ENCODE measurements at regions not wholly inside any gene's neighbourhood (a gene's known extent, or its start where the extent isn't known, plus 50 kb on each side); places are given as distances from the start of the nearest gene placed in this dataset.

DNA sequence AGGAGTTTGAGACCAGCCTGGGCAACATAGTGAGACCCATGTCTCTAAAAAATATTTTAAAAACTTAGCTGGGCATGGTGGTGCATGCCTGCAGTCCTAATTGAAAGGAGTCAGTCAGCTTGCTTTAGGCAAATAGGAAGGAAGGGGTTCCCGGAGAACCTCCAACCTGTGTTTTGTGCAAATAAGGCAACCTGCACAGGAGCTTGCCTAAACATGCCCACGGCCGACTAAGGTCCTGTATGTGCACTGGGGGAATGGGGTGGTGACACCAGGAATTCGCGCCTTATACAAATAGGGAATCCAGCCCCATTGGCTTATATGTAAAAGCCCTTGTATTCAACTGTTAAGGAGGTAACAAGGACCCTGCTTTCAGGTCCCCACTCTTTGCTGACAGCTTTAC is 429.2 kb upstream of the ZP4 start:
- no peak for DNase-seq
- WGBS, 4 donors, result 68 to 78% (median 70%) methylated on average over 5 of the region's 5 CpGs
- Histone ChIP-seq H3K27me3 (no peaks in the 10 kb centered on the region), H3K9me3 (replicated peaks in 1 of 3) (no peaks in the 10 kb centered on the region), H3K27ac (no peak overlapping the region), H3K4me1 (replicated peaks in 1 of 2) (no peaks in the 10 kb centered on the region), H3K4me3 (no peak overlapping the region), H3K36me3 (replicated peaks in 1 of 2) (no peaks in the 10 kb centered on the region)
- intact Hi-C loops (cut with DNase I), result no loop called here
- TF ChIP-seq POLR2A (IDR thresholded peaks at IDR 0.05), result no peak
- TF ChIP-seq, protein P1, sequence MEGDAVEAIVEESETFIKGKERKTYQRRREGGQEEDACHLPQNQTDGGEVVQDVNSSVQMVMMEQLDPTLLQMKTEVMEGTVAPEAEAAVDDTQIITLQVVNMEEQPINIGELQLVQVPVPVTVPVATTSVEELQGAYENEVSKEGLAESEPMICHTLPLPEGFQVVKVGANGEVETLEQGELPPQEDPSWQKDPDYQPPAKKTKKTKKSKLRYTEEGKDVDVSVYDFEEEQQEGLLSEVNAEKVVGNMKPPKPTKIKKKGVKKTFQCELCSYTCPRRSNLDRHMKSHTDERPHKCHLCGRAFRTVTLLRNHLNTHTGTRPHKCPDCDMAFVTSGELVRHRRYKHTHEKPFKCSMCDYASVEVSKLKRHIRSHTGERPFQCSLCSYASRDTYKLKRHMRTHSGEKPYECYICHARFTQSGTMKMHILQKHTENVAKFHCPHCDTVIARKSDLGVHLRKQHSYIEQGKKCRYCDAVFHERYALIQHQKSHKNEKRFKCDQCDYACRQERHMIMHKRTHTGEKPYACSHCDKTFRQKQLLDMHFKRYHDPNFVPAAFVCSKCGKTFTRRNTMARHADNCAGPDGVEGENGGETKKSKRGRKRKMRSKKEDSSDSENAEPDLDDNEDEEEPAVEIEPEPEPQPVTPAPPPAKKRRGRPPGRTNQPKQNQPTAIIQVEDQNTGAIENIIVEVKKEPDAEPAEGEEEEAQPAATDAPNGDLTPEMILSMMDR (IDR thresholded peaks at IDR 0.05), result no peak

DNA sequence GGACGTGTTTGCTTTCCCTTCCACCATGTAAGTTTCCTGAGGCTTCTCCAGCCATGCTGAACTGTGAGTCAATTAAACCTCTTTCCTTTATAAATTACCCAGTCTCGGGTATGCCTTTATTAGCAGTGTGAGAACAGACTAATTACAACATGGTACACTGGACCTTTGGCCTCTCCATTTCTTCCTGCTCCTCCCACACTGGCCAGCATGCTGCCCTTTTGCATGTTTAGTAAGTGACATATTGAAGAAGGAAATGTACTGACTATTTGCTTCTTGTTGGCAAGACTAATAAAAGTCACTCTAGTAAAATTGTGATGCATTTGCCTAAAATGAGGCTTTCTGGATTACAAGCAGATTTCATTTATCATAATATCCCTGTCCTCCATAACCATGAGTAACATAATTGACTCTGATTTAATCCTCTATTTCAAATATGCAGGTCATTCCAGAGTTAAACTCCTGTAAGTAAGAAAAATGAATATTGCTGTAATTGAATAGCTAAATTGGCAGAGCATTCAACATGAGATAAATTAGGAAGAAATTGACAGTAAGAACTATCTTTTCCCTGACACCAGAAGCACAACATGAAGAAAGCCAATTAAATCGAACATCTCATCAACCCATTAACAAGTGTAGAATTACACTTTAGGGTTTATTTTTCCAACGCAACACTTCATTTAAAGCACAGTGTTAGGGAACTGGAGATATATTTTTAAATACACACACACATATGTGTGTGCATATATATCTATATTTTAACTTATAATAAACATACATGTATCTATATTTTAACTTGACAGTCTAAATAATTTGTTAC is 427.8 kb upstream of the ZP4 start:
- H3K27ac ChIP-seq, result no peak overlapping the region
- no peaks in the 10 kb centered on the region for H3K27me3 ChIP-seq
- 59 to 70% (median 60%) methylated on average over 4 of the region's 4 CpGs for WGBS, 4 donors
- intact Hi-C loops (cut with DNase I), result no loop called here
- DNase-seq, result no peak
- H3K36me3 ChIP-seq (replicated peaks in 1 of 2), result no peaks in the 10 kb centered on the region
- no peaks in the 10 kb centered on the region for H3K4me1 ChIP-seq (replicated peaks in 1 of 2)
- H3K9me3 ChIP-seq (replicated peaks in 1 of 3), result no peaks in the 10 kb centered on the region
- TF ChIP-seq, protein P1 (IDR thresholded peaks at IDR 0.05), result no peak
- TF ChIP-seq POLR2A (IDR thresholded peaks at IDR 0.05), result no peak
- no peak overlapping the region for H3K4me3 ChIP-seq

DNA sequence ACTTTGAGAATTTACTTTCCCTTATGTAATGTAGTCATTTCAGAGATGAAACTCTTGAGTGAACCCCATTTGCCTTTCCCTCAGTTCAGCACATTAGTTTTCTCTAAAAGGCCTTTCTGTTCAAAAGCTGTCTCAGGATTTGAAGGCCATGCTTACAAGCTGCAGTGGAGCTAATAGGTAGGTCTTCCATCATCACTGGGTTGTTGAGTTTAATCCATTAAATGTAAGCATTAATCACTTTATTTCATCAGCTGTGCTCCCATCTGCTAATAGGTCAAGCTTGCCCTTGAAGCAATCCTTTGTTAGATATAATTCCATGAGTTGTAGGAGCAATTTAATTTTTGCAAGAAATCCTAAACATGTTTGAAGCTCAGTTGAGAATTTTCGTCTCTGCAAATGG is 422.2 kb upstream of the ZP4 start:
- Histone ChIP-seq H3K4me3 (no peak overlapping the region), H3K4me1 (replicated peaks in 1 of 2) (no peaks in the 10 kb centered on the region), H3K36me3 (replicated peaks in 1 of 2) (no peaks in the 10 kb centered on the region), H3K27me3 (no peaks in the 10 kb centered on the region), H3K9me3 (replicated peaks in 1 of 3) (no peaks in the 10 kb centered on the region), H3K27ac (no peak overlapping the region)
- intact Hi-C loops (cut with DNase I), result no loop called here
- no peak for TF ChIP-seq POLR2A (IDR thresholded peaks at IDR 0.05)
- TF ChIP-seq, protein P1 (IDR thresholded peaks at IDR 0.05), result no peak
- no peak for DNase-seq
- 70 to 87% (median 77%) methylated on average over 1 of the region's 1 CpG for WGBS, 4 donors

DNA sequence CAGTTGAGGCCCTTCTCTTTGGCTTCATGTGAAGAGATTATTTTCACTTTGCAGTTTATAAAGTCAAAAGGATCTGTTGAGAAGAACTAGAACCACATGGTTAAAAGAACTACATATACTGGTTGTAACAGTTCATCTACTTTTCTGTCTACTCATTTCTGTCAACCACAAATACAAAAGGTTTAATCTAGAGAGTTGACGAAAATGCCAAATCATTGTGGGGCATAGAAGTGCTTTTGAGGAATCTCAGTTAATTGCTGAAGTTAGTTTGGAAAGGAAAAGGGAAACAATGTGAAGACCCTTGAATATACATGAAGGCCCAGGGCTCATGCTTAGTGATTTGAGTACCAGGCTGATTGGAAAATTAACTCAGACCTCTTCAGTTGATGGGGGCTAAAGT is 415.7 kb upstream of the ZP4 start:
- Histone ChIP-seq H3K4me3 (no peak overlapping the region), H3K36me3 (replicated peaks in 1 of 2) (no peaks in the 10 kb centered on the region), H3K27me3 (no peaks in the 10 kb centered on the region), H3K27ac (no peak overlapping the region), H3K4me1 (replicated peaks in 1 of 2) (no peaks in the 10 kb centered on the region), H3K9me3 (replicated peaks in 1 of 3) (no peaks in the 10 kb centered on the region)
- DNase-seq, result no peak
- TF ChIP-seq, protein P1 (IDR thresholded peaks at IDR 0.05), result no peak
- no peak for TF ChIP-seq POLR2A (IDR thresholded peaks at IDR 0.05)
- intact Hi-C loops (cut with DNase I), result no loop called here
- 50 to 73% (median 58%) methylated on average over 1 of the region's 1 CpG for WGBS, 4 donors

All from adrenal gland (tissue), 9 donors.